ENCODE measurements at regions not wholly inside any gene's neighbourhood (a gene's known extent, or its start where the extent isn't known, plus 50 kb on each side); places are given as distances from the start of the nearest gene placed in this dataset.
"Not testable (repeated sequence)": the region's sequence is repeated elsewhere in the genome, so short reads cannot be mapped to it uniquely, and the experiment has no call there.

GRCh38 chr2:185255566-185255965 lies 483.0 kb upstream of the FSIP2 start:
- peak; percentile 3 for DNase-seq (ENCODE audit: low read depth)
- in situ Hi-C loops (cut with HindIII; ENCODE audit: low sequenced_read_pairs), result no loop called here
- no peak overlapping the region for H3K4me3 ChIP-seq (ENCODE audit: low read depth, low read length)
- TF ChIP-seq CTCF (IDR thresholded peaks at IDR 0.05; ENCODE audit: low read depth, low read length, missing control alignments), result no peak

- no peak overlapping the region for H3K4me3 ChIP-seq (ENCODE audit: low read depth, low read length)
- no peak for DNase-seq (ENCODE audit: low read depth)
- TF ChIP-seq CTCF (IDR thresholded peaks at IDR 0.05; ENCODE audit: low read depth, low read length, missing control alignments), result no peak
- in situ Hi-C loops (cut with HindIII; ENCODE audit: low sequenced_read_pairs), result no loop called here
Observed at GRCh38 chr2:185265747-185266146, 472.9 kb upstream of the FSIP2 start.

- no peak for TF ChIP-seq CTCF (IDR thresholded peaks at IDR 0.05; ENCODE audit: low read depth, low read length, missing control alignments)
- in situ Hi-C loops (cut with HindIII; ENCODE audit: low sequenced_read_pairs), result no loop called here
- no peak for DNase-seq (ENCODE audit: low read depth)
- no peak overlapping the region for H3K4me3 ChIP-seq (ENCODE audit: low read depth, low read length)
Observed at GRCh38 chr2:185268651-185269050, 470.0 kb upstream of the FSIP2 start.

- no peak for TF ChIP-seq CTCF (IDR thresholded peaks at IDR 0.05; ENCODE audit: low read depth, low read length, missing control alignments)
- no peak overlapping the region for H3K4me3 ChIP-seq (ENCODE audit: low read depth, low read length)
- no peak for DNase-seq (ENCODE audit: low read depth)
- in situ Hi-C loops (cut with HindIII; ENCODE audit: low sequenced_read_pairs), result no loop called here
Observed at GRCh38 chr2:185274718-185275484, 463.7 kb upstream of the FSIP2 start.

- DNase-seq (ENCODE audit: low read depth); H3K4me3 ChIP-seq (ENCODE audit: low read depth, low read length); in situ Hi-C loops (cut with HindIII; ENCODE audit: low sequenced_read_pairs): not testable (repeated sequence)
Observed at GRCh38 chr2:185275979-185276378, 462.6 kb upstream of the FSIP2 start.

- TF ChIP-seq CTCF (IDR thresholded peaks at IDR 0.05; ENCODE audit: low read depth, low read length, missing control alignments), result no peak
- DNase-seq (ENCODE audit: low read depth), result no peak
- in situ Hi-C loops (cut with HindIII; ENCODE audit: low sequenced_read_pairs), result no loop called here
- H3K4me3 ChIP-seq (ENCODE audit: low read depth, low read length), result no peak overlapping the region
Observed at GRCh38 chr2:185278761-185279160, 459.8 kb upstream of the FSIP2 start.

DNA sequence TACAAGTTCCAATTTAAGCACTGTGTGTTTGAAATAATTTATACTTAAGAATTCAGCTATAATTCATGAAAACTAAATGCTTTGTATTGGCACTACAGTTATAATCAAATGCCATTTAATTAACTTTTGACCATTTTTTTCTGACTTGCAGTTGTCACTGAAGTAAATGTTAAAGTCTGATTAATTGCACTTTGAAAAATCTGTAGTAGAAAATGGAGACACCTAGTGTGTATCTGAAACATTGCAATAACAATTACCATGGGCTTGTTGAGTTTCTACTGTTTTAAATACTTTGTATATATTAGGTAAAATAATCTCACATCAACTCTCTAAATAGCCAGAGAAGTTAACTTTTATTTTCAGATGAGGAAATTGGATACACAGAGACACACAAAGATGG lies 458.6 kb upstream of the FSIP2 start:
- peak; percentile 16 for DNase-seq (ENCODE audit: low read depth)
- peak; percentile 18 for TF ChIP-seq CTCF (IDR thresholded peaks at IDR 0.05; ENCODE audit: low read depth, low read length, missing control alignments)
- in situ Hi-C loops (cut with HindIII; ENCODE audit: low sequenced_read_pairs), result no loop called here
- no peak overlapping the region for H3K4me3 ChIP-seq (ENCODE audit: low read depth, low read length)

Data from astrocyte of the cerebellum (primary cell).